BJ (cell line): ENCODE measurements at regions not wholly inside any gene's neighbourhood (a gene's known extent, or its start where the extent isn't known, plus 50 kb on each side); places are given as distances from the start of the nearest gene placed in this dataset. TPM values are rescaled to one million over a fixed set of nuclear protein-coding genes. Genes with fewer than 3 reads are reported as not detected.

Source experiments
- CTCF ChIA-PET: fragments of 350-600 bp; formaldehyde crosslinking; extraction: SDS; loops from one replicate; lab custom pipeline; 2021; ENCODE audit warnings: antibody characterized with exemption, inconsistent platforms; lab: Yijun Ruan, JAX
- POLR2A ChIA-PET: fragments of 300-600 bp; sonication (Branson Sonifier 250); formaldehyde crosslinking; extraction: SDS; loops from one replicate; lab custom pipeline; 2021; ENCODE audit warnings: antibody characterized with exemption; lab: Charles Lee
- DNase-seq: peaks from one replicate; pipeline ENCODE4 v3.0.0-alpha.2; 2011; ENCODE audit warnings: low read depth
- H3K27me3 ChIP-seq: 2 replicates; pipeline ENCODE4 v1.6.0; 2011; ENCODE audit warnings: low read length; ENCODE audit not compliant: control insufficient read depth, insufficient read depth
- H3K36me3 ChIP-seq: 2 replicates; pipeline ENCODE4 v1.5.1; 2011; ENCODE audit warnings: low read length; ENCODE audit not compliant: control insufficient read depth, insufficient read depth
- H3K4me3 ChIP-seq: 2 replicates; pipeline ENCODE4 v1.5.1; 2011; ENCODE audit warnings: low read depth, mild to moderate bottlenecking, control low read depth, low read length
- CTCF ChIP-seq: IDR thresholded peaks from 2 replicates; pipeline ENCODE4 v1.5.1; 2011; ENCODE audit warnings: low read depth, mild to moderate bottlenecking, control low read depth, inconsistent platforms, low read length, moderate library complexity; ENCODE audit not compliant: insufficient read depth
- small RNA-seq: library from RNA; depleted of rRNA; stranded (forward); fragments of <200 nt; gene quantifications from one replicate; pipeline ENCODE3, GENCODE V24; 2012; ENCODE audit warnings: low replicate concordance, low read depth; ENCODE audit not compliant: insufficient read length

- no peak for DNase-seq
- TF ChIP-seq CTCF = no peak
- no peaks in the 10 kb centered on the region for H3K36me3 ChIP-seq
- POLR2A ChIA-PET = no interaction called here
- H3K27me3 ChIP-seq = no peaks in the 10 kb centered on the region
- H3K4me3 ChIP-seq = no peak overlapping the region
- CTCF ChIA-PET = no interaction called here
Measured at GRCh38 chrX:3403748-3404147, 57.3 kb upstream of the MXRA5 start.

Small RNAs in the stretch of these regions (small RNA-seq; reads per million reads assigned to genes)
- not detected for gene SNORA48B
